Natural killer cell (primary cell): ENCODE measurements at regions not wholly inside any gene's neighbourhood (a gene's known extent, or its start where the extent isn't known, plus 50 kb on each side); places are given as distances from the start of the nearest gene placed in this dataset.
"Not testable (repeated sequence)": the region's sequence is repeated elsewhere in the genome, so short reads cannot be mapped to it uniquely, and the experiment has no call there.

Source experiments
- ATAC-seq, 3 donors: fragments of 150-1000 bp in 2 of 3; fragments of 200-7000 bp in 1 of 3; cut with Tn5 transposase; 1 replicate in 1 of 3; 2 replicates in 2 of 3; pipeline ENCODE4 v1.10.0; 2021; ENCODE audit warnings: mild to moderate bottlenecking in 2 of 3, moderate library complexity in 2 of 3
- DNase-seq, 2 donors: peaks; one replicate each; pipeline versions ENCODE4 v3.0.0 to v3.0.0-alpha.2; 2013 to 2021; ENCODE audit warnings: mixed read lengths in 1 of 2
- H3K27ac ChIP-seq: one replicate; pipeline ENCODE4 v1.5.1; 2013; ENCODE audit warnings: mild to moderate bottlenecking, low read length
- H3K27me3 ChIP-seq: one replicate; pipeline ENCODE4 v1.6.1; 2013; ENCODE audit warnings: low read length; ENCODE audit not compliant: control insufficient read depth, insufficient read depth
- H3K36me3 ChIP-seq: one replicate; pipeline ENCODE4 v1.6.1; 2013; ENCODE audit warnings: low read length; ENCODE audit not compliant: control insufficient read depth, insufficient read depth
- H3K4me1 ChIP-seq: one replicate; pipeline ENCODE4 v1.6.1; 2013; ENCODE audit warnings: low read length; ENCODE audit not compliant: control insufficient read depth, insufficient read depth
- H3K4me3 ChIP-seq: one replicate; pipeline ENCODE4 v1.5.1; 2013; ENCODE audit warnings: low read length
- H3K9me3 ChIP-seq: one replicate; pipeline ENCODE4 v1.6.1; 2013; ENCODE audit warnings: low read length; ENCODE audit not compliant: control insufficient read depth, insufficient read depth
- H3K27ac Mint-ChIP-seq, 2 donors: one replicate each; pipeline ENCODE4 v1.8.0; 2022; ENCODE audit warnings: mild to moderate bottlenecking in 2 of 2, mixed read lengths in 2 of 2, moderate library complexity in 1 of 2
- H3K27me3 Mint-ChIP-seq, 2 donors: one replicate each; pipeline ENCODE4 v1.8.0; 2022; ENCODE audit warnings: low read depth in 2 of 2, mixed read lengths in 2 of 2
- H3K36me3 Mint-ChIP-seq: one replicate; pipeline ENCODE4 v1.8.0; 2022; ENCODE audit warnings: mixed read lengths
- H3K4me1 Mint-ChIP-seq, 2 donors: one replicate each; pipeline ENCODE4 v1.8.0; 2022; ENCODE audit warnings: mixed read lengths in 2 of 2
- H3K4me3 Mint-ChIP-seq: one replicate; pipeline ENCODE4 v1.8.0; 2022; ENCODE audit warnings: mild to moderate bottlenecking, moderate library complexity, mixed read lengths
- H3K9me3 Mint-ChIP-seq, 2 donors: one replicate each; pipeline ENCODE4 v1.8.0; 2022; ENCODE audit warnings: mixed read lengths in 2 of 2
- WGBS: methylation state at CpG from one replicate; pipeline ENCODE4 v1.1.7; 2013; ENCODE audit warnings: missing lambda C conversion rate; ENCODE audit not compliant: insufficient coverage; 5-methylcytosine and 5-hydroxymethylcytosine counted together
- intact Hi-C: fragments of 100-400 bp; cut with micrococcal nuclease; formaldehyde crosslinking; loops from one replicate; pipeline ENCODE4 v1.14.2; 2022
- TF ChIP-seq, protein P1 (sequence below): fragments of 200-600 bp; IDR thresholded peaks from one replicate; pipeline ENCODE4 v1.8.0; 2022; ENCODE audit warnings: antibody characterized with exemption

DNA sequence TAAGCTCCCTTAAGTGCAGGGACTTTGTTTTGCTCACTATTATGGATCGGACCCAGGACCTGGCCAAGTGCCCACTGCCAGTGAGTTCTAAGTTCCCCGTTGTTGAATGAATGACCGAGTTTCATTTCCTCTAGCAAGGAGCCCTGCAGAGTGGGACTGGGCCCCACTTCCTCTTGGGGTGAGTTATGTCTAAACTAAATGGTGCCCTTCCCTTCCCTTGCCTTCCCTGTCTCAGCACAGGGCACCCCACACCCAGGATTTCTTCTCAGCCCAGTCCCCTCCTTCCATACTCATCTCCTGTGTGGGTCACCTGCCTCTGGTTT is 195.3 kb upstream of the HS6ST1 start:
- Mint-ChIP-seq H3K9me3 (no peaks in the 10 kb centered on the region), H3K27me3 (no peaks in the 10 kb centered on the region), H3K27ac (no peak overlapping the region), H3K36me3 (no peaks in the 10 kb centered on the region), H3K4me3 (no peak overlapping the region), H3K4me1 (peaks cover 0 to 10% of the 10 kb centered on the region in 2 donors)
- Histone ChIP-seq H3K27ac (no peak overlapping the region), H3K4me3 (no peak overlapping the region), H3K36me3 (no peaks in the 10 kb centered on the region), H3K4me1 (peaks cover 24% of the 10 kb centered on the region), H3K27me3 (no peaks in the 10 kb centered on the region), H3K9me3 (no peaks in the 10 kb centered on the region)
- intact Hi-C loops, result no loop called here
- 19% methylated on average over 3 of the region's 3 CpGs for WGBS
- TF ChIP-seq, protein P1, sequence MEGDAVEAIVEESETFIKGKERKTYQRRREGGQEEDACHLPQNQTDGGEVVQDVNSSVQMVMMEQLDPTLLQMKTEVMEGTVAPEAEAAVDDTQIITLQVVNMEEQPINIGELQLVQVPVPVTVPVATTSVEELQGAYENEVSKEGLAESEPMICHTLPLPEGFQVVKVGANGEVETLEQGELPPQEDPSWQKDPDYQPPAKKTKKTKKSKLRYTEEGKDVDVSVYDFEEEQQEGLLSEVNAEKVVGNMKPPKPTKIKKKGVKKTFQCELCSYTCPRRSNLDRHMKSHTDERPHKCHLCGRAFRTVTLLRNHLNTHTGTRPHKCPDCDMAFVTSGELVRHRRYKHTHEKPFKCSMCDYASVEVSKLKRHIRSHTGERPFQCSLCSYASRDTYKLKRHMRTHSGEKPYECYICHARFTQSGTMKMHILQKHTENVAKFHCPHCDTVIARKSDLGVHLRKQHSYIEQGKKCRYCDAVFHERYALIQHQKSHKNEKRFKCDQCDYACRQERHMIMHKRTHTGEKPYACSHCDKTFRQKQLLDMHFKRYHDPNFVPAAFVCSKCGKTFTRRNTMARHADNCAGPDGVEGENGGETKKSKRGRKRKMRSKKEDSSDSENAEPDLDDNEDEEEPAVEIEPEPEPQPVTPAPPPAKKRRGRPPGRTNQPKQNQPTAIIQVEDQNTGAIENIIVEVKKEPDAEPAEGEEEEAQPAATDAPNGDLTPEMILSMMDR, result no peak
- DNase-seq, result no peak
- peak in 2 of 3 donors; percentile 24 to 41 for ATAC-seq

DNA sequence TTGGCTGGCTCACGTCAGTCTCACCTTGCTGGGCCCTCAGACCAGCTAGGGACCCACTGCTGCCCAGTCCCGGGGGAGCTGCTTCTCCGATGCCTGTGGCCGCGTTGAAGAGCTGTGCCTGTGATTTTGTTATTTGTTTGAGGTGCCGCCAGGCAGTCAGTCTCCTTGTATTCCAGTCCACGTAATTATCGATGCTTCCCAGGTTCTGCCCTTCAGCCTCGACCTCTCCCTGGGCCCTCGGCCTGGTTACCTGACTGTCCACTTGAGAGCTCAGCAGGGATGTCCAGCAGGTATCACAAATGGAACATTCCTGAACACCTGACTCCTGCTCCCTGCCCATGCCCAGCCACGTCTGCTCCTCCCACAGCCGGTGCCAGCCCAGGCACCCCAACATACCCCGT is 195.9 kb upstream of the HS6ST1 start:
- Mint-ChIP-seq H3K27me3 (no peaks in the 10 kb centered on the region), H3K4me1 (peaks cover 0 to 10% of the 10 kb centered on the region in 2 donors), H3K9me3 (no peaks in the 10 kb centered on the region), H3K27ac (no peak overlapping the region), H3K4me3 (no peak overlapping the region), H3K36me3 (no peaks in the 10 kb centered on the region)
- no peaks in the 10 kb centered on the region for H3K27me3 ChIP-seq
- H3K27ac ChIP-seq, result no peak overlapping the region
- no peak overlapping the region for H3K4me3 ChIP-seq
- H3K36me3 ChIP-seq, result no peaks in the 10 kb centered on the region
- no peaks in the 10 kb centered on the region for H3K9me3 ChIP-seq
- WGBS, result 94% methylated on average over 13 of the region's 13 CpGs
- no peak for ATAC-seq
- H3K4me1 ChIP-seq, result peaks cover 24% of the 10 kb centered on the region
- DNase-seq, result no peak
- TF ChIP-seq, protein P1, result no peak
- intact Hi-C loops, result no loop called here

DNA sequence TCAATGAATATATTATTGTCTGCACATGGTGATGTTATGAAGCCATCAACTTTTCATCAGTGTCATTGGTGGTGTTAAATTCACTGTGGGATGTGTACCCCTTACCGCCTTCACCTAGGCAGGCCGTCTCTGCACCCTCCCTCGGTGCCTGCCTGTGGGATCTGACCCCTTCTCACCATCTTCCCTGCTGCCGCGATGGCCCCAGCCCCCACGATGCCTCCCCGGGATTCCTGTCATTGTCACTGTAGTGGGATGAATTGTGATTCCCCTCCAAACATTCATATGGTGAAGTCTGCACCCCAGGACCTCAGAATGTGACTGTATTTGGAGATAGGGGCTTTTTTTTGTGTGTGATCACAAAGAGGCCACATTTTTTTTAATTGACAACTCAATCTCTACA is 198.3 kb upstream of the HS6ST1 start:
- intact Hi-C loops, result no loop called here
- no peaks in the 10 kb centered on the region for H3K9me3 ChIP-seq
- peaks cover 36% of the 10 kb centered on the region for H3K4me1 ChIP-seq
- ATAC-seq (no peak), DNase-seq (no peak)
- no peaks in the 10 kb centered on the region for H3K9me3 Mint-ChIP-seq
- no peaks in the 10 kb centered on the region for H3K36me3 Mint-ChIP-seq
- H3K27ac Mint-ChIP-seq, result no peak overlapping the region
- H3K27ac ChIP-seq, result no peak overlapping the region
- no peaks in the 10 kb centered on the region for H3K27me3 ChIP-seq
- peaks cover 0 to 2% of the 10 kb centered on the region in 2 donors for H3K27me3 Mint-ChIP-seq
- TF ChIP-seq, protein P1, result no peak
- no peak overlapping the region for H3K4me3 Mint-ChIP-seq
- peaks cover 0 to 10% of the 10 kb centered on the region in 2 donors for H3K4me1 Mint-ChIP-seq
- H3K4me3 ChIP-seq, result no peak overlapping the region
- 87% methylated on average over 5 of the region's 7 CpGs for WGBS
- no peaks in the 10 kb centered on the region for H3K36me3 ChIP-seq

DNA sequence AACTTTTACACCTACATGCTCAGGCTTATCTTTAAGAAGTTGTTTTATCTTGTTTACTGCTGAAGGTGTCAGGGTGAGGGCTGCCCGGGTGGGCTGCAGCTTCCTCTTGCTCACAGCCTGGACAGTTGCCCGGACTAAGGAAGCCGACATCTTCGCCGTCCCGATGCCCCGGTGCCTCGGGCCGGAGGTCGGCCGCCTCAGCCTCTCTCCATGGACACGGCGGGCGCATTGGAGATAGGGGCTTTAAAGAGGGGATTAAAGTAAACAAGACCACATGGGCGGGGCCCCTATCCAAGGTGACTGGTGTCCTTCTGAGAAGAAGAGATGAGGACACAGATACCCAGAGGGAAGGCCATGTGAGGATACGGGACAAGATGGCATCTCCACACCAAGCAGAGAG is 200.4 kb upstream of the HS6ST1 start:
- H3K27ac ChIP-seq, intact Hi-C loops, H3K9me3 ChIP-seq, H3K27me3 ChIP-seq, H3K36me3 Mint-ChIP-seq, H3K4me1 Mint-ChIP-seq, H3K36me3 ChIP-seq, H3K27me3 Mint-ChIP-seq, DNase-seq, H3K27ac Mint-ChIP-seq, ATAC-seq, H3K4me3 ChIP-seq, H3K9me3 Mint-ChIP-seq, H3K4me3 Mint-ChIP-seq: not testable (repeated sequence)
- WGBS, result 93% methylated on average over 14 of the region's 16 CpGs
- peaks cover 18% of the 10 kb centered on the region for H3K4me1 ChIP-seq
